ENCODE measurements at regions not wholly inside any gene's neighbourhood (a gene's known extent, or its start where the extent isn't known, plus 50 kb on each side); places are given as distances from the start of the nearest gene placed in this dataset.
"Not testable (repeated sequence)": the region's sequence is repeated elsewhere in the genome, so short reads cannot be mapped to it uniquely, and the experiment has no call there.

GRCh38 chr2:95723627-95724210 lies 131.9 kb downstream of the TRIM43 start:
- not testable (repeated sequence) for TF ChIP-seq CTCF (conservative IDR thresholded peaks at IDR 0.05 in 1 of 2, IDR thresholded peaks at IDR 0.05 in 1 of 2; ENCODE audit: extremely low read depth in 1 of 2, insufficient read depth in 1 of 2, low read depth in 1 of 2, low read length in 2 of 2); EZH2 (IDR thresholded peaks at IDR 0.05; ENCODE audit: borderline replicate concordance, low read length)
